ENCODE measurements at regions not wholly inside any gene's neighbourhood (a gene's known extent, or its start where the extent isn't known, plus 50 kb on each side); places are given as distances from the start of the nearest gene placed in this dataset.

DNA sequence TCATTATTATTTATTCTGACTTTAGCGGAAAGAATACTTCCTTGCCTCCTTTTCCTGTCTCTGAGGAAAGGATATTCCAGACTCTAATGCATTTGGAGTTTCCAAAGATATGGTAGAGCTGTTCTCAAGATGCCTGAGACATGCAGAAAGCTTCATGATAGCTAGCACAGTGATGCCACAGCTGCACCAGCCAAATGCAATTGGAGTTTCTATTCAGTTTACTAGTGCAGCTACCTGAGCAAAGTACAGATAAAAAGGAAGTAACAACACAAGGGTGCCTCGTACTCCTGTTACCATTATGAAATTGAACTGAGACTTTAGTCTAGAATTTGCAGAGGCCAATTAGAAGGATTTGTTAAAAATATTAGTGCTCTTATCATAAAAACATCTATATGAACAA lies 57.5 kb upstream of the PARM1 start:
- Histone ChIP-seq H2AFZ (ENCODE audit: low read length) (no peak overlapping the region), H3K36me3 (ENCODE audit: control insufficient read depth in 2 of 4, insufficient read depth in 4 of 4, low read length in 3 of 4) (no peaks in the 10 kb centered on the region), H3K23me2 (ENCODE audit: low read depth, low read length) (no peaks in the 10 kb centered on the region), H3K79me1 (ENCODE audit: low read depth, low read length) (no peaks in the 10 kb centered on the region), H3K18ac (ENCODE audit: extremely low read depth, low read length) (no peak overlapping the region), H2BK5ac (ENCODE audit: low read depth, low read length) (no peak overlapping the region), H4K8ac (ENCODE audit: extremely low read depth, insufficient read depth, low read length) (no peak overlapping the region), H3K4me3 (ENCODE audit: extremely low read depth in 1 of 4, insufficient read depth in 2 of 4, low read depth in 3 of 4, low read length in 4 of 4) (no peak overlapping the region), H2AK5ac (ENCODE audit: low read depth, low read length) (no peak overlapping the region), H2BK15ac (ENCODE audit: low read length) (no peak overlapping the region), H3K14ac (ENCODE audit: insufficient read length) (no peak overlapping the region), H3K4me2 (ENCODE audit: insufficient read depth in 1 of 2, low read depth in 2 of 2, low read length in 2 of 2) (no peak overlapping the region), H3K56ac (replicated peaks; ENCODE audit: insufficient read length, low read depth, low read length) (no peak overlapping the region), H3K9ac (replicated peaks in 1 of 4; ENCODE audit: extremely low read depth in 1 of 4, low read depth in 3 of 4, low read length in 3 of 4) (no peak overlapping the region), H3K9me3 (ENCODE audit: insufficient read depth in 2 of 2, low read depth in 1 of 2, low read length in 1 of 2) (no peaks in the 10 kb centered on the region), H3K23ac (ENCODE audit: insufficient read length) (no peak overlapping the region), H3K79me2 (ENCODE audit: control insufficient read depth in 1 of 2, insufficient read depth in 2 of 2, low read length in 2 of 2) (no peaks in the 10 kb centered on the region), H4K20me1 (replicated peaks in 1 of 2; ENCODE audit: control insufficient read depth in 1 of 2, insufficient read depth in 2 of 2, low read length in 2 of 2) (no peaks in the 10 kb centered on the region), H4K91ac (replicated peaks; ENCODE audit: insufficient read length, low read length) (no peak overlapping the region), H3K27me3 (replicated peaks in 1 of 4; ENCODE audit: control insufficient read depth in 3 of 4, extremely low read depth in 1 of 4, insufficient read depth in 3 of 4, low read length in 3 of 4) (no peaks in the 10 kb centered on the region), H3K4ac (replicated peaks; ENCODE audit: insufficient read length, low read depth, low read length) (no peak overlapping the region), H2BK20ac (ENCODE audit: low read length) (no peak overlapping the region), H3K27ac (ENCODE audit: low read depth, low read length) (no peak overlapping the region), H4K5ac (ENCODE audit: insufficient read length, low read depth, low read length) (no peak overlapping the region), H3K4me1 (replicated peaks in 1 of 4; ENCODE audit: control insufficient read depth in 3 of 4, insufficient read depth in 4 of 4, low read length in 3 of 4) (no peaks in the 10 kb centered on the region), H2BK12ac (ENCODE audit: low read depth, low read length) (no peak overlapping the region), H2BK120ac (replicated peaks; ENCODE audit: low read depth, low read length) (no peak overlapping the region)
- CTCF ChIA-PET (ENCODE audit: partially characterized antibody): interaction anchor here (0.6 to 3.9 kb wide), 24 partner anchors 8 to 612 kb away, joined by 3 to 42 read pairs (median 5); partner anchors contain the start of genes BTC and PARM1
- no peak for TF ChIP-seq RXRA (IDR thresholded peaks at IDR 0.05; ENCODE audit: insufficient read depth, low read depth, low read length)
- FAIRE-seq (no peak), DNase-seq (ENCODE audit: low read depth in 1 of 2, low spot score in 2 of 2) (no peak)
- 93% methylated on average over 2 of the region's 2 CpGs; no CpG with 5 or more reads in 1 of the 2 experiments for WGBS, 2 experiments (ENCODE audit: extremely low coverage in 1 of 2, insufficient coverage in 1 of 2, insufficient read length in 1 of 2, insufficient replicate concordance in 2 of 2, low coverage in 1 of 2, low lambda C conversion rate in 2 of 2, missing lambda C conversion rate in 1 of 2)
- POLR2A ChIA-PET (ENCODE audit: partially characterized antibody): no interaction called here
